Hepatocyte (in vitro differentiated cells): ENCODE measurements at regions not wholly inside any gene's neighbourhood (a gene's known extent, or its start where the extent isn't known, plus 50 kb on each side); places are given as distances from the start of the nearest gene placed in this dataset.

Experiments
- DNase-seq: peaks from one replicate; pipeline ENCODE4 v3.0.0-alpha.2; 2016; ENCODE audit warnings: low spot score
- H2AFZ ChIP-seq: fragments of 200-600 bp; sonication (generic); 2 replicates; pipeline ENCODE4 v1.6.0; 2016; ENCODE audit warnings: antibody characterized with exemption, mild to moderate bottlenecking
- H3K27ac ChIP-seq: fragments of 200-600 bp; sonication (generic); 2 replicates; pipeline ENCODE4 v1.5.1; 2016; ENCODE audit warnings: mild to moderate bottlenecking
- H3K27me3 ChIP-seq: fragments of 200-600 bp; sonication (generic); 2 replicates; pipeline ENCODE4 v1.6.1; 2016
- H3K36me3 ChIP-seq: fragments of 200-600 bp; sonication (generic); replicated peaks from 2 replicates; pipeline ENCODE4 v1.5.1; 2016; ENCODE audit warnings: low read depth; ENCODE audit not compliant: insufficient read depth
- H3K4me1 ChIP-seq: fragments of 200-600 bp; sonication (generic); 2 replicates; pipeline ENCODE4 v1.5.1; 2016; ENCODE audit warnings: mild to moderate bottlenecking, moderate library complexity; ENCODE audit not compliant: insufficient read depth
- H3K4me2 ChIP-seq: fragments of 200-600 bp; sonication (generic); 2 replicates; pipeline ENCODE4 v1.6.0; 2016
- H3K4me3 ChIP-seq: fragments of 200-600 bp; sonication (generic); 2 replicates; pipeline ENCODE4 v1.5.1; 2016; ENCODE audit warnings: mild to moderate bottlenecking
- H3K79me2 ChIP-seq: fragments of 200-600 bp; sonication (generic); 2 replicates; pipeline ENCODE4 v1.6.0; 2017; ENCODE audit warnings: mild to moderate bottlenecking
- H3K9me2 ChIP-seq: fragments of 200-600 bp; sonication (generic); replicated peaks from 2 replicates; pipeline ENCODE4 v1.6.0; 2017; ENCODE audit warnings: mild to moderate bottlenecking; ENCODE audit not compliant: insufficient read depth
- H3K9me3 ChIP-seq: fragments of 200-600 bp; sonication (generic); 2 replicates; pipeline ENCODE4 v1.5.1; 2016; ENCODE audit warnings: low read depth, mild to moderate bottlenecking
- H4K20me1 ChIP-seq: fragments of 200-600 bp; sonication (generic); 2 replicates; pipeline ENCODE4 v1.6.0; 2016; ENCODE audit warnings: mild to moderate bottlenecking; ENCODE audit not compliant: insufficient read depth, poor library complexity, severe bottlenecking
- EZH2 ChIP-seq: fragments of 200-600 bp; sonication (generic); IDR thresholded peaks from 2 replicates; pipeline ENCODE4 v1.6.1; 2016; ENCODE audit warnings: antibody characterized with exemption, mild to moderate bottlenecking, borderline replicate concordance
- EZH2phosphoT487 ChIP-seq: fragments of 200-600 bp; sonication (generic); IDR thresholded peaks from one replicate; pipeline ENCODE4 v1.6.1; 2018; ENCODE audit warnings: antibody characterized with exemption, mild to moderate bottlenecking, low read depth, moderate library complexity; ENCODE audit not compliant: unreplicated experiment, severe bottlenecking
- WGBS: methylation state at CpG from one replicate; pipeline ENCODE4 v1.1.6; 2016; ENCODE audit warnings: low lambda C conversion rate; ENCODE audit errors: missing lambda C conversion rate; 5-methylcytosine and 5-hydroxymethylcytosine counted together
- TF ChIP-seq, protein P1 (sequence below): fragments of 200-600 bp; sonication (generic); IDR thresholded peaks from 2 replicates; pipeline ENCODE4 v1.5.1; 2016; ENCODE audit warnings: antibody characterized with exemption, mild to moderate bottlenecking; ENCODE audit not compliant: poor library complexity

GRCh38 chr1:233844275-233844674 lies 60.2 kb upstream of the SLC35F3 start:
- WGBS: 93% methylated on average over 2 of the region's 2 CpGs
- DNase-seq: no peak
- Histone ChIP-seq H3K4me3 (no peak overlapping the region), H4K20me1 (no peaks in the 10 kb centered on the region), H2AFZ (no peak overlapping the region), H3K9me2 (no peaks in the 10 kb centered on the region), H3K79me2 (no peaks in the 10 kb centered on the region), H3K27me3 (no peaks in the 10 kb centered on the region), H3K4me2 (no peak overlapping the region), H3K9me3 (no peaks in the 10 kb centered on the region), H3K36me3 (no peaks in the 10 kb centered on the region), H3K4me1 (no peaks in the 10 kb centered on the region), H3K27ac (no peak overlapping the region)
- TF ChIP-seq, protein P1, sequence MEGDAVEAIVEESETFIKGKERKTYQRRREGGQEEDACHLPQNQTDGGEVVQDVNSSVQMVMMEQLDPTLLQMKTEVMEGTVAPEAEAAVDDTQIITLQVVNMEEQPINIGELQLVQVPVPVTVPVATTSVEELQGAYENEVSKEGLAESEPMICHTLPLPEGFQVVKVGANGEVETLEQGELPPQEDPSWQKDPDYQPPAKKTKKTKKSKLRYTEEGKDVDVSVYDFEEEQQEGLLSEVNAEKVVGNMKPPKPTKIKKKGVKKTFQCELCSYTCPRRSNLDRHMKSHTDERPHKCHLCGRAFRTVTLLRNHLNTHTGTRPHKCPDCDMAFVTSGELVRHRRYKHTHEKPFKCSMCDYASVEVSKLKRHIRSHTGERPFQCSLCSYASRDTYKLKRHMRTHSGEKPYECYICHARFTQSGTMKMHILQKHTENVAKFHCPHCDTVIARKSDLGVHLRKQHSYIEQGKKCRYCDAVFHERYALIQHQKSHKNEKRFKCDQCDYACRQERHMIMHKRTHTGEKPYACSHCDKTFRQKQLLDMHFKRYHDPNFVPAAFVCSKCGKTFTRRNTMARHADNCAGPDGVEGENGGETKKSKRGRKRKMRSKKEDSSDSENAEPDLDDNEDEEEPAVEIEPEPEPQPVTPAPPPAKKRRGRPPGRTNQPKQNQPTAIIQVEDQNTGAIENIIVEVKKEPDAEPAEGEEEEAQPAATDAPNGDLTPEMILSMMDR: no peak
- TF ChIP-seq EZH2 (no peak), EZH2phosphoT487 (no peak)

DNA sequence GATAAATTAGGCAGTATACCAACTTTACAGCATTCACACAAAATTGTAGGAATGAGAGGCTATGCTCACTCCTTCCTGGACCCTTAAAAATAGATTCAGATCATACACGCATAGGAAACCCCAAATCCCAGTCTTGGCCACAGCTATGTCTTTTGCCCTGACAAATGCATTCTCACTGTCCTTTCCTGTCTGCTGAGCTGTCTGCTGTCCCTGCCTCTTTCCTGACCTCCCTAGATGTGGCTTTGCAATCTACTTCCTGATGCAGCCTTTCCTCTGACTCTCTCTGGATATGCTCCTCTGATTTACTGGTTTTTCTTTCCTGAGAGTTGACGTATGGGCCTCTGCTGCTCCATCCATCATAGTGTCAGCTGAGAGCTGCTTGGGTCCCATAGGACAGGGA lies 59.8 kb upstream of the SLC35F3 start:
- Histone ChIP-seq H4K20me1 (no peaks in the 10 kb centered on the region), H3K27ac (no peak overlapping the region), H3K4me3 (no peak overlapping the region), H3K27me3 (no peaks in the 10 kb centered on the region), H3K36me3 (no peaks in the 10 kb centered on the region), H3K9me2 (no peaks in the 10 kb centered on the region), H3K79me2 (no peaks in the 10 kb centered on the region), H3K4me2 (no peak overlapping the region), H3K9me3 (no peaks in the 10 kb centered on the region), H3K4me1 (no peaks in the 10 kb centered on the region), H2AFZ (no peak overlapping the region)
- no peak for DNase-seq
- no peak for TF ChIP-seq EZH2
- TF ChIP-seq, protein P1: no peak
- no peak for TF ChIP-seq EZH2phosphoT487
- WGBS: 77% methylated on average over 2 of the region's 2 CpGs
